ENCODE measurements at regions not wholly inside any gene's neighbourhood (a gene's known extent, or its start where the extent isn't known, plus 50 kb on each side); places are given as distances from the start of the nearest gene placed in this dataset.

- no peak for TF ChIP-seq ZFP3 (CRISPR knock-in tag; IDR thresholded peaks at IDR 0.05)
- TF ChIP-seq CSDC2 (CRISPR knock-in tag; IDR thresholded peaks at IDR 0.05), result no peak
- ATAC-seq, result no peak
Observed at GRCh38 chr2:117339980-117340379, 474.5 kb upstream of the DDX18 start.

GRCh38 chr2:117341690-117342089 is 472.8 kb upstream of the DDX18 start:
- TF ChIP-seq RARB (CRISPR knock-in tag; IDR thresholded peaks at IDR 0.05) (no peak), CREB5 (CRISPR knock-in tag; IDR thresholded peaks at IDR 0.05; ENCODE audit: low read depth) (no peak), BACH2 (CRISPR knock-in tag; IDR thresholded peaks at IDR 0.05; ENCODE audit: borderline replicate concordance) (no peak), ZNF70 (CRISPR knock-in tag; IDR thresholded peaks at IDR 0.05) (no peak), SNAI2 (CRISPR knock-in tag; IDR thresholded peaks at IDR 0.05) (no peak), TCF4 (CRISPR knock-in tag; IDR thresholded peaks at IDR 0.05; ENCODE audit: borderline replicate concordance) (no peak), ESRRG (CRISPR knock-in tag; IDR thresholded peaks at IDR 0.05) (no peak), ARNTL (CRISPR knock-in tag; IDR thresholded peaks at IDR 0.05; ENCODE audit: borderline replicate concordance, low read depth) (no peak)
- ATAC-seq, result no peak

- no peak for ATAC-seq
Observed at GRCh38 chr2:117342415-117342814, 472.1 kb upstream of the DDX18 start.

More at GRCh38 chr2:117342415-117342814, 472.1 kb upstream of the DDX18 start:
- no peak for TF ChIP-seq PPARA (CRISPR knock-in tag; IDR thresholded peaks at IDR 0.05; ENCODE audit: borderline replicate concordance)
- no peak for TF ChIP-seq TSHZ2 (CRISPR knock-in tag; IDR thresholded peaks at IDR 0.05)
- no peak for TF ChIP-seq ZFP3 (CRISPR knock-in tag; IDR thresholded peaks at IDR 0.05)
- TF ChIP-seq ZFP30 (CRISPR knock-in tag; IDR thresholded peaks at IDR 0.05), result no peak
- TF ChIP-seq TCF4 (CRISPR knock-in tag; IDR thresholded peaks at IDR 0.05; ENCODE audit: borderline replicate concordance), result no peak
- TF ChIP-seq POU6F1 (CRISPR knock-in tag; IDR thresholded peaks at IDR 0.05; ENCODE audit: borderline replicate concordance, low read depth), result no peak
- no peak for TF ChIP-seq BACH2 (CRISPR knock-in tag; IDR thresholded peaks at IDR 0.05; ENCODE audit: borderline replicate concordance)
- TF ChIP-seq ESRRG (CRISPR knock-in tag; IDR thresholded peaks at IDR 0.05), result no peak
- no peak for TF ChIP-seq ZNF565 (CRISPR knock-in tag; conservative IDR thresholded peaks at IDR 0.05; ENCODE audit: low read depth)
- no peak for TF ChIP-seq ZC3H10 (CRISPR knock-in tag; IDR thresholded peaks at IDR 0.05)
- no peak for TF ChIP-seq ZNF8 (CRISPR knock-in tag; IDR thresholded peaks at IDR 0.05)
- no peak for TF ChIP-seq ARNTL (CRISPR knock-in tag; IDR thresholded peaks at IDR 0.05; ENCODE audit: borderline replicate concordance, low read depth)
- TF ChIP-seq CSDC2 (CRISPR knock-in tag; IDR thresholded peaks at IDR 0.05), result no peak
- TF ChIP-seq PATZ1 (CRISPR knock-in tag; IDR thresholded peaks at IDR 0.05; ENCODE audit: borderline replicate concordance), result no peak
